PC-9 (cell line): ENCODE measurements at regions not wholly inside any gene's neighbourhood (a gene's known extent, or its start where the extent isn't known, plus 50 kb on each side); places are given as distances from the start of the nearest gene placed in this dataset.

Source experiments
- BruUV-seq: library from RNA; stranded (reverse); fragments of 400-500 nt; replicated peaks from 2 replicates; lab custom pipeline; 2021; lab: Mats Ljungman, UMichigan
- CTCF ChIA-PET: fragments of 300-600 bp; sonication (Branson Sonifier 250); formaldehyde crosslinking; loops from one replicate; lab custom pipeline; 2022; ENCODE audit warnings: antibody characterized with exemption; lab: Charles Lee
- POLR2A ChIA-PET: fragments of 300-600 bp; sonication (Branson Sonifier 250); formaldehyde crosslinking; loops from one replicate; lab custom pipeline; 2022; ENCODE audit warnings: antibody characterized with exemption; ENCODE audit not compliant: unreplicated experiment; lab: Charles Lee
- DNase-seq, 2 experiments: peaks; one replicate each; pipeline versions ENCODE4 v3.0.0 to v3.0.0-alpha.2; 2015 to 2022; ENCODE audit warnings: mixed read lengths in 1 of 2
- H2AFZ ChIP-seq: fragments of 200-600 bp; sonication (generic); 2 replicates; pipeline ENCODE4 v1.8.1; 2017; ENCODE audit warnings: antibody characterized with exemption
- H3F3A ChIP-seq: fragments of 200-600 bp; sonication (generic); 2 replicates; pipeline ENCODE4 v1.8.1; 2017; ENCODE audit warnings: antibody characterized with exemption, mild to moderate bottlenecking, low read depth; ENCODE audit not compliant: insufficient read depth
- H3K27ac ChIP-seq: fragments of 200-600 bp; sonication (generic); 2 replicates; pipeline ENCODE4 v1.6.1; 2016; ENCODE audit warnings: mixed run types
- H3K27me3 ChIP-seq: fragments of 200-600 bp; sonication (generic); 2 replicates; pipeline ENCODE4 v1.6.1; 2016; ENCODE audit warnings: low read depth, mixed run types; ENCODE audit not compliant: insufficient read depth
- H3K36me3 ChIP-seq: fragments of 200-600 bp; sonication (generic); 2 replicates; pipeline ENCODE4 v1.6.1; 2016; ENCODE audit warnings: low read depth, mixed run types
- H3K4me1 ChIP-seq: fragments of 200-600 bp; sonication (generic); replicated peaks from 2 replicates; pipeline ENCODE4 v1.6.1; 2016; ENCODE audit warnings: mixed run types; ENCODE audit not compliant: insufficient read depth
- H3K4me2 ChIP-seq: fragments of 200-600 bp; sonication (generic); 2 replicates; pipeline ENCODE4 v1.6.1; 2017; ENCODE audit warnings: mixed run types
- H3K4me3 ChIP-seq: fragments of 200-600 bp; sonication (generic); 2 replicates; pipeline ENCODE4 v1.6.1; 2016; ENCODE audit warnings: mixed run types
- H3K79me2 ChIP-seq: fragments of 200-600 bp; sonication (generic); 2 replicates; pipeline ENCODE4 v1.6.1; 2017; ENCODE audit warnings: low read depth, mixed run types
- H3K9me2 ChIP-seq: fragments of 200-600 bp; sonication (generic); 2 replicates; pipeline ENCODE4 v1.8.1; 2017; ENCODE audit warnings: mild to moderate bottlenecking; ENCODE audit not compliant: insufficient read depth
- H3K9me3 ChIP-seq: fragments of 200-600 bp; sonication (generic); 2 replicates; pipeline ENCODE4 v1.8.1; 2016; ENCODE audit warnings: low read depth; ENCODE audit not compliant: insufficient read depth
- H4K20me1 ChIP-seq: fragments of 200-600 bp; sonication (generic); 2 replicates; pipeline ENCODE4 v1.8.1; 2017; ENCODE audit not compliant: insufficient read depth
- CTCF ChIP-seq: fragments of 200-600 bp; sonication (generic); conservative IDR thresholded peaks from 2 replicates; pipeline ENCODE4 v1.6.1; 2017; ENCODE audit warnings: mixed run types, antibody characterized with exemption, mild to moderate bottlenecking, moderate library complexity
- EZH2 ChIP-seq: fragments of 200-600 bp; sonication (generic); IDR thresholded peaks from 2 replicates; pipeline ENCODE4 v1.8.0; 2017; ENCODE audit warnings: antibody characterized with exemption, low read depth
- intact Hi-C: fragments of 100-400 bp; cut with micrococcal nuclease; formaldehyde crosslinking; loops from one replicate; pipeline ENCODE4 v1.10.0; 2022; ENCODE audit not compliant: unreplicated experiment

GRCh38 chr4:81732980-81733379 lies 261.3 kb upstream of the RASGEF1B start:
- Histone ChIP-seq H3K4me3 (no peak overlapping the region), H3K27me3 (no peaks in the 10 kb centered on the region), H3K9me3 (no peaks in the 10 kb centered on the region)

GRCh38 chr4:81724925-81725329 lies 253.2 kb upstream of the RASGEF1B start:
- H3K4me1 ChIP-seq, result no peaks in the 10 kb centered on the region
- intact Hi-C loops, result loop anchor here (1.0 kb wide), 1 partner anchor 30 kb away; no protein-coding TSS in a partner anchor
- H2AFZ ChIP-seq, result no peak overlapping the region
- ChIA-PET POLR2A (no interaction called here), CTCF (no interaction called here)
- no peak for DNase-seq
- no TSS peak for BruUV-seq
- no peak overlapping the region for H3K27ac ChIP-seq
- no peak overlapping the region for H3K4me2 ChIP-seq
- TF ChIP-seq CTCF (no peak), EZH2 (no peak)
- H4K20me1 ChIP-seq, result no peaks in the 10 kb centered on the region
- no peaks in the 10 kb centered on the region for H3K9me3 ChIP-seq
- no peaks in the 10 kb centered on the region for H3K27me3 ChIP-seq
- H3K4me3 ChIP-seq, result no peak overlapping the region
- no peaks in the 10 kb centered on the region for H3K9me2 ChIP-seq
- H3K36me3 ChIP-seq, result no peaks in the 10 kb centered on the region
- no peaks in the 10 kb centered on the region for H3F3A ChIP-seq
- no peaks in the 10 kb centered on the region for H3K79me2 ChIP-seq

More at GRCh38 chr4:81732980-81733379, 261.3 kb upstream of the RASGEF1B start:
- Histone ChIP-seq H3K27ac (no peak overlapping the region), H3F3A (no peaks in the 10 kb centered on the region), H4K20me1 (no peaks in the 10 kb centered on the region), H3K9me2 (no peaks in the 10 kb centered on the region), H3K36me3 (no peaks in the 10 kb centered on the region), H3K4me1 (no peaks in the 10 kb centered on the region), H3K79me2 (no peaks in the 10 kb centered on the region), H2AFZ (no peak overlapping the region), H3K4me2 (no peak overlapping the region)
- ChIA-PET POLR2A (no interaction called here), CTCF (no interaction called here)
- TF ChIP-seq CTCF, result no peak
- no peak for TF ChIP-seq EZH2
- no peak for DNase-seq
- BruUV-seq, result no TSS peak
- intact Hi-C loops, result no loop called here

GRCh38 chr4:81723927-81724587 lies 252.3 kb upstream of the RASGEF1B start:
- Histone ChIP-seq H3K4me1 (no peaks in the 10 kb centered on the region), H3K27me3 (no peaks in the 10 kb centered on the region), H3K9me3 (no peaks in the 10 kb centered on the region), H3K4me3 (no peak overlapping the region), H2AFZ (no peak overlapping the region), H4K20me1 (no peaks in the 10 kb centered on the region), H3K79me2 (no peaks in the 10 kb centered on the region), H3F3A (no peaks in the 10 kb centered on the region), H3K9me2 (no peaks in the 10 kb centered on the region), H3K27ac (no peak overlapping the region), H3K36me3 (no peaks in the 10 kb centered on the region), H3K4me2 (no peak overlapping the region)
- ChIA-PET POLR2A (no interaction called here), CTCF (no interaction called here)
- intact Hi-C loops, result loop anchor here (1.0 kb wide), 1 partner anchor 31 kb away; no protein-coding TSS in a partner anchor
- TF ChIP-seq EZH2 (no peak), CTCF (no peak)
- no peak for DNase-seq
- no TSS peak for BruUV-seq
